ENCODE measurements at regions not wholly inside any gene's neighbourhood (a gene's known extent, or its start where the extent isn't known, plus 50 kb on each side); places are given as distances from the start of the nearest gene placed in this dataset.

DNA sequence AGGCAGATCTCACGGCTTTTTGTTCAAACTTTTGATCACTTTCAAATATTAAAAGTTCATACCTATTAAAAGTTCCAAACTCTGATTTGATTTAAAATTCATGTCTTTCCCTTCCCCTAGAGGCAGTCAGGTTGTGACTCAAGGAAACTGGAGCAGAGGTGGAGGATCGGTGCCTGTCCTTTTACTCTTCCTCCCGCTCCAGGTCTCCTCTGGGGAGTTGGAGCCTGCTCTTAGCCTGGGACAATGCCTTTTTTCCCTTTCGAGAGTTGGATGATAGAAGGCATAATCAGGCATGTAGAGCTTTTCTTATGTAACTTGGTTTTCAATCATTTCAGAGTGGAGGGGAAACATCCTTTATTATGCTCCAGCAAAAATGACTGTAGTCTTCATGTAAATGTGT, 1706.1 kb upstream of the CELF4 start:
- Histone ChIP-seq H3K27me3 (no peaks in the 10 kb centered on the region), H3K4me1 (no peaks in the 10 kb centered on the region), H3K36me3 (no peaks in the 10 kb centered on the region), H3K27ac (no peak overlapping the region), H3K4me3 (no peak overlapping the region), H3K9me3 (no peaks in the 10 kb centered on the region)
- intact Hi-C loops (cut with DNase I) = no loop called here
- ATAC-seq = no peak
- 62 to 73% (median 69%) methylated on average over 4 of the region's 4 CpGs for WGBS, 4 donors
- DNase-seq = no peak
- no peak for TF ChIP-seq POLR2A (IDR thresholded peaks at IDR 0.05)
- TF ChIP-seq, protein P1, sequence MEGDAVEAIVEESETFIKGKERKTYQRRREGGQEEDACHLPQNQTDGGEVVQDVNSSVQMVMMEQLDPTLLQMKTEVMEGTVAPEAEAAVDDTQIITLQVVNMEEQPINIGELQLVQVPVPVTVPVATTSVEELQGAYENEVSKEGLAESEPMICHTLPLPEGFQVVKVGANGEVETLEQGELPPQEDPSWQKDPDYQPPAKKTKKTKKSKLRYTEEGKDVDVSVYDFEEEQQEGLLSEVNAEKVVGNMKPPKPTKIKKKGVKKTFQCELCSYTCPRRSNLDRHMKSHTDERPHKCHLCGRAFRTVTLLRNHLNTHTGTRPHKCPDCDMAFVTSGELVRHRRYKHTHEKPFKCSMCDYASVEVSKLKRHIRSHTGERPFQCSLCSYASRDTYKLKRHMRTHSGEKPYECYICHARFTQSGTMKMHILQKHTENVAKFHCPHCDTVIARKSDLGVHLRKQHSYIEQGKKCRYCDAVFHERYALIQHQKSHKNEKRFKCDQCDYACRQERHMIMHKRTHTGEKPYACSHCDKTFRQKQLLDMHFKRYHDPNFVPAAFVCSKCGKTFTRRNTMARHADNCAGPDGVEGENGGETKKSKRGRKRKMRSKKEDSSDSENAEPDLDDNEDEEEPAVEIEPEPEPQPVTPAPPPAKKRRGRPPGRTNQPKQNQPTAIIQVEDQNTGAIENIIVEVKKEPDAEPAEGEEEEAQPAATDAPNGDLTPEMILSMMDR (IDR thresholded peaks at IDR 0.05) = no peak

DNA sequence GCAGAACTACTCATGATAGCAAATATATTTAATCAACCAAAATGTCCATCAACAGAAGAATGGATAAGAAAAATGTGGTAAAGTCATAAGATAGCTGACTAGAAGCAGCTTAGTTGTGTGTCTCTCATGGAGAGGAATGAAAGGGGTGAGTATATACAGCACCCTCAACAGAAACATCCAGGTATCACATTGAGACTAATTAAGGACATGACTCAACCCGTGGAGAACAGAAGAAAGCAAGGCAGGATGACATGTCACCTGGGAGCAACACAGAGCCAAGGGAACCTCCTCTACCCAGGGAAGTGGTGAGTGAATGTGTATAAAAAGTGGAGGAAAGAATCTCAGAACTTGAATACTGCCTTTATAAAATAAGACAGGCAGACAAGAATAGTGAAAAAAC, 1695.0 kb upstream of the CELF4 start:
- Histone ChIP-seq H3K27me3 (no peaks in the 10 kb centered on the region), H3K27ac (no peak overlapping the region), H3K4me3 (no peak overlapping the region), H3K9me3 (peaks cover 0 to 8% (median 0%) of the 10 kb centered on the region in 12 donors), H3K36me3 (no peaks in the 10 kb centered on the region), H3K4me1 (no peaks in the 10 kb centered on the region)
- no peak for DNase-seq
- 40 to 89% (median 82%) methylated on average over 1 of the region's 1 CpG for WGBS, 4 donors
- TF ChIP-seq, protein P1 (IDR thresholded peaks at IDR 0.05) = no peak
- no peak for TF ChIP-seq POLR2A (IDR thresholded peaks at IDR 0.05)
- intact Hi-C loops (cut with DNase I) = no loop called here
- ATAC-seq = no peak

DNA sequence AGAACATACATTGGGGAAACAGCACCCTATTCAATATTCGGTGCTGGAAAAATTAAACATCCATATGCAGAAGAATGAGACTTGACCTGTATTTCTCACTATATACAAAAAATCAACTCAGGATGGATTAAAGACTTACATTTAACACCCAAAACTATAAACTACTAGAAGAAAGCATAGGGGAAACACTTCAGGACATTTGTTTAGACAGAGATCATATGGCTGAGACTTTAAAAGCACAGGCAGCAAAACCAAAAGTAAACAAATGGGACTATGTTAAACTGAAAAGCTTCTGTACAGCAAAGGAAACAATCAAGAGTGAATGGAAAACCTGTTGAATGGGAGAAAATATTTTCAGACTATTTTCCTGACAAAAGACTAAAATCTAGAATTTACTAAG, 1694.1 kb upstream of the CELF4 start:
- TF ChIP-seq POLR2A (IDR thresholded peaks at IDR 0.05) = no peak
- TF ChIP-seq, protein P1 (IDR thresholded peaks at IDR 0.05) = no peak
- Histone ChIP-seq H3K9me3 (peaks cover 0 to 6% (median 0%) of the 10 kb centered on the region in 12 donors), H3K4me3 (no peak overlapping the region), H3K27me3 (no peaks in the 10 kb centered on the region), H3K27ac (no peak overlapping the region), H3K4me1 (no peaks in the 10 kb centered on the region), H3K36me3 (no peaks in the 10 kb centered on the region)
- 95 to 99% (median 97%) methylated on average over 1 of the region's 1 CpG for WGBS, 4 donors
- DNase-seq (no peak), ATAC-seq (no peak)
- intact Hi-C loops (cut with DNase I) = no loop called here

DNA sequence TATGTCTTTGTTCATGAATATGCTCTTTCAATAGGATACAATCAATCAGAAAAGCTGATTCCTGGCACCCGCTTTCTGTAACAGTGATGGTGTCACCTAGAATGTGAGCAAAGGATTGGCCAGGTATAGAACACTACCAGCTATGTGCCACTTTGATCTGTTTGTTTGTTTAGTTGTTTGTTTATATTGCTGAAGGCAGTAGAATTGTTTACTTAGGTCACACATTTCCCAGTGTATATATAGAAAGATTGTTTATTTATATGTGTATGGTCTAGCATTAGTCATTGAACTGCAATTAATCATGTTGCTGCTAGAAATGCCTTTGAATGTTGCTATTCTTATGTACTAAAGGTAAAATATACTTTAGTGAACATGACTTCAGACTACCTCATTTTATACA, 1678.6 kb upstream of the CELF4 start:
- Histone ChIP-seq H3K27ac (no peak overlapping the region), H3K27me3 (no peaks in the 10 kb centered on the region), H3K36me3 (no peaks in the 10 kb centered on the region), H3K4me3 (no peak overlapping the region), H3K4me1 (no peaks in the 10 kb centered on the region), H3K9me3 (peaks cover 0 to 3% (median 0%) of the 10 kb centered on the region in 12 donors)
- TF ChIP-seq, protein P1 (IDR thresholded peaks at IDR 0.05) = no peak
- TF ChIP-seq POLR2A (IDR thresholded peaks at IDR 0.05) = no peak
- 95 to 100% (median 97%) methylated on average over 1 of the region's 1 CpG for WGBS, 4 donors
- no peak for ATAC-seq
- no peak for DNase-seq
- intact Hi-C loops (cut with DNase I) = no loop called here
